IMR-90 (cell line): ENCODE measurements at regions not wholly inside any gene's neighbourhood (a gene's known extent, or its start where the extent isn't known, plus 50 kb on each side); places are given as distances from the start of the nearest gene placed in this dataset.

ENCODE experiments used
- ATAC-seq: fragments of 200-7000 bp; cut with Tn5 transposase; 2 replicates; pipeline ENCODE4 v1.9.1; 2020; ENCODE audit warnings: low read depth, mild to moderate bottlenecking, moderate library complexity
- BruUV-seq: library from RNA; stranded (reverse); fragments of 400-500 nt; replicated peaks from 2 replicates; lab custom pipeline; 2021; lab: Mats Ljungman, UMichigan
- CTCF ChIA-PET: fragments of 300-600 bp; formaldehyde crosslinking; extraction: SDS; loops from one replicate; lab custom pipeline; 2021; ENCODE audit warnings: antibody characterized with exemption; lab: Yijun Ruan, JAX
- POLR2A ChIA-PET: fragments of 300-600 bp; sonication (Branson Sonifier 250); formaldehyde crosslinking; loops from one replicate; lab custom pipeline; 2022; ENCODE audit warnings: antibody characterized with exemption; ENCODE audit not compliant: unreplicated experiment; lab: Charles Lee
- DNase-seq: peaks from one replicate; pipeline ENCODE4 v3.0.0; 2013
- H2AFZ ChIP-seq: replicated peaks from 2 replicates; pipeline ENCODE3; 2013; ENCODE audit warnings: low read length, mild to moderate bottlenecking; ENCODE audit not compliant: poor library complexity
- H2AK5ac ChIP-seq: 2 replicates; pipeline ENCODE4 v1.6.1; 2013; ENCODE audit warnings: low read depth, low read length, inconsistent platforms
- H2AK9ac ChIP-seq: replicated peaks from 2 replicates; pipeline ENCODE3; 2013; ENCODE audit warnings: mild to moderate bottlenecking, low read depth, low read length, moderate library complexity; ENCODE audit not compliant: poor library complexity
- H2BK120ac ChIP-seq: 2 replicates; pipeline ENCODE4 v1.6.1; 2013; ENCODE audit warnings: low read depth, low read length, inconsistent platforms
- H2BK15ac ChIP-seq: 3 replicates; pipeline ENCODE4 v1.6.1; 2013; ENCODE audit warnings: low read depth, low read length, inconsistent platforms
- H2BK20ac ChIP-seq: 2 replicates; pipeline ENCODE4 v1.6.1; 2013; ENCODE audit warnings: low read depth, mild to moderate bottlenecking, inconsistent platforms, low read length, moderate library complexity
- H2BK5ac ChIP-seq: 2 replicates; pipeline ENCODE4 v1.6.1; 2013; ENCODE audit warnings: mild to moderate bottlenecking, low read depth, low read length, inconsistent platforms; ENCODE audit not compliant: poor library complexity, severe bottlenecking
- H3K14ac ChIP-seq: replicated peaks from 2 replicates; pipeline ENCODE4 v1.6.1; 2013; ENCODE audit warnings: low read depth, low read length, inconsistent platforms
- H3K18ac ChIP-seq: 2 replicates; pipeline ENCODE4 v1.6.1; 2013; ENCODE audit warnings: low read depth, low read length, control low read depth
- H3K23ac ChIP-seq: 2 replicates; pipeline ENCODE4 v1.6.1; 2013; ENCODE audit warnings: low read depth, low read length, inconsistent platforms
- H3K27ac ChIP-seq: 2 replicates; pipeline ENCODE4 v1.5.1; 2013; ENCODE audit warnings: mild to moderate bottlenecking, control low read depth, low read length; ENCODE audit not compliant: insufficient read depth
- H3K27me3 ChIP-seq: 2 replicates; pipeline ENCODE4 v1.6.1; 2013; ENCODE audit warnings: low read length; ENCODE audit not compliant: control insufficient read depth, insufficient read depth
- H3K36me3 ChIP-seq: 2 replicates; pipeline ENCODE4 v1.6.1; 2013; ENCODE audit warnings: low read length, mixed read lengths; ENCODE audit not compliant: control insufficient read depth, insufficient read depth
- H3K4ac ChIP-seq: 2 replicates; pipeline ENCODE4 v1.6.1; 2013; ENCODE audit warnings: low read depth, low read length, inconsistent platforms
- H3K4me1 ChIP-seq: 2 replicates; pipeline ENCODE4 v1.6.1; 2013; ENCODE audit warnings: low read length, mixed read lengths; ENCODE audit not compliant: control insufficient read depth, insufficient read depth
- H3K4me2 ChIP-seq: 2 replicates; pipeline ENCODE4 v1.6.1; 2013; ENCODE audit warnings: low read depth, mild to moderate bottlenecking, control low read depth, low read length, moderate library complexity
- H3K4me3 ChIP-seq: 2 replicates; pipeline ENCODE4 v1.5.1; 2013; ENCODE audit warnings: low read depth, mild to moderate bottlenecking, control low read depth, low read length, moderate library complexity; ENCODE audit not compliant: insufficient read depth
- H3K56ac ChIP-seq: 2 replicates; pipeline ENCODE4 v1.6.1; 2013; ENCODE audit warnings: low read length, inconsistent platforms; ENCODE audit not compliant: insufficient read depth; ENCODE audit errors: extremely low read depth
- H3K79me1 ChIP-seq, 2 experiments: 2 replicates each; pipeline ENCODE4 v1.6.1; 2013; ENCODE audit warnings: low read length in 2 of 2, inconsistent platforms in 1 of 2, low read depth in 1 of 2
- H3K9ac ChIP-seq: 2 replicates; pipeline ENCODE4 v1.6.1; 2013; ENCODE audit warnings: low read depth, low read length, control low read depth
- H3K9me1 ChIP-seq: 2 replicates; pipeline ENCODE4 v1.6.1; 2013; ENCODE audit warnings: low read length, inconsistent platforms; ENCODE audit not compliant: insufficient read depth
- H3K9me3 ChIP-seq: 2 replicates; pipeline ENCODE4 v1.6.1; 2013; ENCODE audit warnings: low read length; ENCODE audit not compliant: control insufficient read depth, insufficient read depth
- H4K20me1 ChIP-seq: 2 replicates; pipeline ENCODE4 v1.6.1; 2013; ENCODE audit warnings: low read length, inconsistent platforms; ENCODE audit not compliant: insufficient read depth
- H4K5ac ChIP-seq: 2 replicates; pipeline ENCODE4 v1.6.1; 2013; ENCODE audit warnings: mild to moderate bottlenecking, low read depth, low read length, control low read depth
- H4K8ac ChIP-seq, 2 experiments: 2 replicates each; pipeline ENCODE4 v1.6.1; 2013; ENCODE audit warnings: low read depth in 2 of 2, low read length in 2 of 2, control low read depth in 1 of 2, inconsistent platforms in 1 of 2
- H4K91ac ChIP-seq: 2 replicates; pipeline ENCODE4 v1.6.1; 2013; ENCODE audit warnings: low read depth, low read length, inconsistent platforms; ENCODE audit not compliant: insufficient read depth
- CEBPB ChIP-seq: IDR thresholded peaks from 2 replicates; pipeline ENCODE4 v1.6.1; 2012; ENCODE audit warnings: low read depth, low read length, improper control_type of control experiment
- FOS ChIP-seq: fragments of 150-350 bp; IDR thresholded peaks from 2 replicates; pipeline ENCODE4 v1.6.1; 2016; ENCODE audit warnings: low read depth, low read length
- MAZ ChIP-seq: IDR thresholded peaks from 2 replicates; pipeline ENCODE4 v1.6.1; 2012; ENCODE audit warnings: low read depth, mild to moderate bottlenecking, low read length, improper control_type of control experiment, moderate library complexity, borderline replicate concordance
- NFE2L2 ChIP-seq: fragments of 150-350 bp; IDR thresholded peaks from 2 replicates; pipeline ENCODE4 v1.6.1; 2016; ENCODE audit warnings: low read depth, mild to moderate bottlenecking, low read length
- POLR2A ChIP-seq: IDR thresholded peaks from 2 replicates; pipeline ENCODE4 v1.6.1; 2012; ENCODE audit warnings: mild to moderate bottlenecking, low read depth, low read length
- RAD21 ChIP-seq: IDR thresholded peaks from 2 replicates; pipeline ENCODE4 v1.6.1; 2012; ENCODE audit warnings: low read length, improper control_type of control experiment
- RFX5 ChIP-seq: IDR thresholded peaks from 2 replicates; pipeline ENCODE4 v1.8.0; 2012; ENCODE audit warnings: low read depth, mild to moderate bottlenecking, low read length, moderate library complexity
- SMC3 ChIP-seq: fragments of 150-350 bp; IDR thresholded peaks from 2 replicates; pipeline ENCODE4 v1.6.1; 2016; ENCODE audit warnings: low read depth, mild to moderate bottlenecking, antibody characterized with exemption, low read length, moderate library complexity
- WGBS, 2 experiments: methylation state at CpG; one replicate each; pipeline versions ENCODE4 v1.1.5 to v1.1.7; 2013; ENCODE audit warnings: missing lambda C conversion rate in 2 of 2; ENCODE audit not compliant: insufficient read length in 1 of 2; ENCODE audit errors: extremely low coverage in 2 of 2; 5-methylcytosine and 5-hydroxymethylcytosine counted together
- dilution Hi-C: fragments of 300-500 bp; cut with HindIII; formaldehyde crosslinking; loops from one replicate; pipeline ENCODE4 v1.14.3; 2018; ENCODE audit warnings: low sequenced_read_pairs; ENCODE audit not compliant: unreplicated experiment
- in situ Hi-C: fragments of 300-500 bp; cut with MboI; formaldehyde crosslinking; loops from 3 replicates; pipeline ENCODE4 v1.14.3; 2019; ENCODE audit warnings: low sequenced_read_pairs, inconsistent platforms, mixed read lengths
- intact Hi-C: fragments of 100-400 bp; cut with micrococcal nuclease; formaldehyde crosslinking; loops from 2 replicates; pipeline ENCODE4 v1.10.0; 2022
- TF ChIP-seq, protein P1 (sequence below): fragments of 150-350 bp; IDR thresholded peaks from 2 replicates; pipeline ENCODE4 v1.6.1; 2016; ENCODE audit warnings: low read depth, mild to moderate bottlenecking, low read length, moderate library complexity, borderline replicate concordance

DNA sequence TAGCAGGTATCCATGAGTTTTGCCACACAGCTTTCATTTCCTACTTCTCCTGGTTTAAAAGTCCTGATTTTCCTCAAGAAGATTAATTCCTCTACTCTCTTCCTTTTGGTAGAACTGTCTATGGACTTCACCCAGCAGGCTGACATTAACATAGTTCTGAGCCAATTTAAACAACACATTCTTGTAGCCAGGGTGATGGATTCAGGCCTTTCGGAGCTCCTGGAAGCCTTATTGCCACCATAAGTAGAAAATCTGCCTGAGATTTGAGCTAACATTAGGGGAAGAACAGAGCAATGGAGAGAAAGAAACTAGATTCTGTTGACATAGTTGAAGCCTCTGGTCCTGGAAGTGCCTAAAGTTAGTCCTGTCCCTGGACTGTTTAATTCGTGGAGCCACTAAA is 449.8 kb downstream of the TAFA4 start:
- H3K4ac ChIP-seq, result no peak overlapping the region
- H3K9me1 ChIP-seq, result no peaks in the 10 kb centered on the region
- dilution Hi-C loops (no loop called here), in situ Hi-C loops (no loop called here), intact Hi-C loops (no loop called here)
- ChIA-PET POLR2A (no interaction called here), CTCF (no interaction called here)
- H3K4me3 ChIP-seq, result no peak overlapping the region
- 0 out of 2 replicates have a peak, but pooled peaks cover 2% of the 10 kb centered on the region for H3K9me3 ChIP-seq
- H3K4me2 ChIP-seq, result no peak overlapping the region
- H3K14ac ChIP-seq, result no peak overlapping the region
- no peak overlapping the region for H3K27ac ChIP-seq
- no peak overlapping the region for H3K23ac ChIP-seq
- H3K36me3 ChIP-seq, result no peaks in the 10 kb centered on the region
- no peak for DNase-seq
- no peak overlapping the region for H2BK20ac ChIP-seq
- H3K27me3 ChIP-seq, result no peaks in the 10 kb centered on the region
- H2AK9ac ChIP-seq, result no peak overlapping the region
- H3K4me1 ChIP-seq, result no peaks in the 10 kb centered on the region
- no peak overlapping the region for H4K8ac ChIP-seq
- H3K9ac ChIP-seq, result no peak overlapping the region
- H4K5ac ChIP-seq, result no peak overlapping the region
- H4K91ac ChIP-seq, result no peak overlapping the region
- H3K56ac ChIP-seq, result no peak overlapping the region
- no peak overlapping the region for H2AFZ ChIP-seq
- no peak overlapping the region for H2BK5ac ChIP-seq
- H3K18ac ChIP-seq, result no peak overlapping the region
- no peak overlapping the region for H2BK15ac ChIP-seq
- TF ChIP-seq RAD21, result no peak
- no peak for TF ChIP-seq RFX5
- TF ChIP-seq MAZ, result no peak
- TF ChIP-seq, protein P1, sequence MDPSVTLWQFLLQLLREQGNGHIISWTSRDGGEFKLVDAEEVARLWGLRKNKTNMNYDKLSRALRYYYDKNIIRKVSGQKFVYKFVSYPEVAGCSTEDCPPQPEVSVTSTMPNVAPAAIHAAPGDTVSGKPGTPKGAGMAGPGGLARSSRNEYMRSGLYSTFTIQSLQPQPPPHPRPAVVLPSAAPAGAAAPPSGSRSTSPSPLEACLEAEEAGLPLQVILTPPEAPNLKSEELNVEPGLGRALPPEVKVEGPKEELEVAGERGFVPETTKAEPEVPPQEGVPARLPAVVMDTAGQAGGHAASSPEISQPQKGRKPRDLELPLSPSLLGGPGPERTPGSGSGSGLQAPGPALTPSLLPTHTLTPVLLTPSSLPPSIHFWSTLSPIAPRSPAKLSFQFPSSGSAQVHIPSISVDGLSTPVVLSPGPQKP, result no peak
- TF ChIP-seq FOS, result no peak
- no peak for TF ChIP-seq CEBPB
- TF ChIP-seq POLR2A, result no peak
- TF ChIP-seq SMC3, result no peak
- no peak for TF ChIP-seq NFE2L2
- no peaks in the 10 kb centered on the region for H4K20me1 ChIP-seq
- no peak for ATAC-seq
- no peaks in the 10 kb centered on the region for H3K79me1 ChIP-seq
- H2AK5ac ChIP-seq, result no peak overlapping the region
- no peak overlapping the region for H2BK120ac ChIP-seq
- WGBS, 2 experiments, result no CpG with 5 or more reads among the region's 2 CpGs
- BruUV-seq, result no TSS peak
